HEK293 (cell line): ENCODE measurements at regions not wholly inside any gene's neighbourhood (a gene's known extent, or its start where the extent isn't known, plus 50 kb on each side); places are given as distances from the start of the nearest gene placed in this dataset.

Experiments used
- HOXD13 ChIP-seq: sonication (generic); formaldehyde crosslinking; IDR thresholded peaks from 2 replicates; pipeline ENCODE4 v1.8.0; 2022; ENCODE audit warnings: missing genetic modification reagents, borderline replicate concordance
- YY1 ChIP-seq: fragments of 450-650 bp; formaldehyde crosslinking; IDR thresholded peaks from 2 replicates; pipeline ENCODE4 v1.5.1; 2018; ENCODE audit warnings: missing biosample characterization, missing genetic modification characterization
- ZBTB10 ChIP-seq: fragments of 450-650 bp; formaldehyde crosslinking; IDR thresholded peaks from 2 replicates; pipeline ENCODE4 v1.5.1; 2016; ENCODE audit warnings: missing biosample characterization, missing genetic modification characterization
- ZNF274 ChIP-seq, 2 experiments: fragments of 200-500 bp in 1 of 2; fragments of 450-650 bp in 1 of 2; sonication (Bioruptor generic) in 1 of 2; formaldehyde crosslinking in 1 of 2; IDR thresholded peaks; 2 replicates each; pipeline versions ENCODE4 v1.5.1 to v1.6.1; 2014 to 2016; ENCODE audit warnings: borderline replicate concordance in 1 of 2, inconsistent platforms in 1 of 2, low read length in 1 of 2, missing biosample characterization in 1 of 2, missing genetic modification characterization in 1 of 2
- ZNF354C ChIP-seq: fragments of 450-650 bp; formaldehyde crosslinking; IDR thresholded peaks from 2 replicates; pipeline ENCODE4 v1.5.1; 2016; ENCODE audit warnings: missing biosample characterization, missing genetic modification characterization, low read depth, borderline replicate concordance
- ZNF776 ChIP-seq: fragments of 450-650 bp; formaldehyde crosslinking; IDR thresholded peaks from 2 replicates; pipeline ENCODE4 v1.5.0; 2017; ENCODE audit warnings: missing biosample characterization, missing genetic modification characterization, borderline replicate concordance
- TF ChIP-seq, protein P1 (sequence below): fragments of 450-650 bp; formaldehyde crosslinking; IDR thresholded peaks from 2 replicates; pipeline ENCODE4 v1.5.1; 2016; ENCODE audit warnings: missing biosample characterization, missing genetic modification characterization

- TF ChIP-seq, protein P1, sequence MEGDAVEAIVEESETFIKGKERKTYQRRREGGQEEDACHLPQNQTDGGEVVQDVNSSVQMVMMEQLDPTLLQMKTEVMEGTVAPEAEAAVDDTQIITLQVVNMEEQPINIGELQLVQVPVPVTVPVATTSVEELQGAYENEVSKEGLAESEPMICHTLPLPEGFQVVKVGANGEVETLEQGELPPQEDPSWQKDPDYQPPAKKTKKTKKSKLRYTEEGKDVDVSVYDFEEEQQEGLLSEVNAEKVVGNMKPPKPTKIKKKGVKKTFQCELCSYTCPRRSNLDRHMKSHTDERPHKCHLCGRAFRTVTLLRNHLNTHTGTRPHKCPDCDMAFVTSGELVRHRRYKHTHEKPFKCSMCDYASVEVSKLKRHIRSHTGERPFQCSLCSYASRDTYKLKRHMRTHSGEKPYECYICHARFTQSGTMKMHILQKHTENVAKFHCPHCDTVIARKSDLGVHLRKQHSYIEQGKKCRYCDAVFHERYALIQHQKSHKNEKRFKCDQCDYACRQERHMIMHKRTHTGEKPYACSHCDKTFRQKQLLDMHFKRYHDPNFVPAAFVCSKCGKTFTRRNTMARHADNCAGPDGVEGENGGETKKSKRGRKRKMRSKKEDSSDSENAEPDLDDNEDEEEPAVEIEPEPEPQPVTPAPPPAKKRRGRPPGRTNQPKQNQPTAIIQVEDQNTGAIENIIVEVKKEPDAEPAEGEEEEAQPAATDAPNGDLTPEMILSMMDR, result no peak
- TF ChIP-seq ZNF274 (IDR thresholded peaks at IDR 0.05; ENCODE audit: low read length) (no peak), ZNF274 (tag by site-specific recombination; IDR thresholded peaks at IDR 0.05; ENCODE audit: borderline replicate concordance) (no peak), ZNF354C (tag by site-specific recombination) (no peak), ZBTB10 (tag by site-specific recombination) (no peak), ZNF776 (tag by site-specific recombination) (no peak), HOXD13 (no peak), YY1 (tag by site-specific recombination) (no peak)
These were observed 1196.0 kb downstream of the GALC start for GRCh38 chr14:86797075-86797351.
